PFSK-1 (cell line): ENCODE measurements at regions not wholly inside any gene's neighbourhood (a gene's known extent, or its start where the extent isn't known, plus 50 kb on each side); places are given as distances from the start of the nearest gene placed in this dataset.

Experiments
- FOXP2 ChIP-seq: optimal IDR thresholded peaks from 2 replicates; pipeline ENCODE3; 2011; ENCODE audit warnings: borderline replicate concordance, control low read depth, inconsistent platforms; ENCODE audit not compliant: insufficient read depth; ENCODE audit errors: extremely low read length, extremely low read depth
- POLR2AphosphoS5 ChIP-seq: IDR thresholded peaks from 2 replicates; pipeline ENCODE4 v1.6.1; 2012; ENCODE audit warnings: low read depth, mild to moderate bottlenecking, control low read depth, low read length, moderate library complexity
- REST ChIP-seq, 2 experiments: IDR thresholded peaks; 2 replicates each; pipeline versions ENCODE4 v1.6.1 to v1.8.0; 2011 to 2012; ENCODE audit warnings: low read depth in 2 of 2, low read length in 2 of 2, control low read depth in 1 of 2, inconsistent platforms in 1 of 2, mild to moderate bottlenecking in 1 of 2, moderate library complexity in 1 of 2; ENCODE audit not compliant: insufficient read depth in 1 of 2
- SIN3A ChIP-seq: IDR thresholded peaks from 2 replicates; pipeline ENCODE4 v1.6.1; 2012; ENCODE audit warnings: mild to moderate bottlenecking, low read length, moderate library complexity, borderline replicate concordance; ENCODE audit not compliant: insufficient read depth
- TAF1 ChIP-seq: IDR thresholded peaks from 2 replicates; pipeline ENCODE4 v1.6.1; 2012; ENCODE audit warnings: low read length, control low read depth, borderline replicate concordance; ENCODE audit not compliant: insufficient read depth

DNA sequence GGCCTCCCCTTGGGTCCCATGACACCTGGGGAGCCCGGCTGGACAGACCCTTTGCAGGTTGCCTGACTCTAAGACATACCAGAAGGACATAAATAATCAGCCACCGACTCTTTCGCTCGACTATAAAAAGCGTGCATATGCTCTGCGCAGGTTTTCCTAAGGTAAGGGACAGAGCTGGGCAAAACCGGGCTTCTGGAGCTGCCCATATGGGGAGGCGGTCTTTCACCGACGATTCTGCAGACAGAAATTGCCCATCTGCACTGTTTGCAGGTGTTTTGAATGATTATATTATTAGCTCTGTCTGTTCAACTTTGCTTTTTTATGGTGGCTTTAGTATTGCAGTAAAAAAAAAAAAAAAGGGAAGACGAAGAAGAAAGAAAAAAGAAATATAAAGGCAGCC, 347.2 kb downstream of the TSHZ3 start:
- TF ChIP-seq REST (IDR thresholded peaks at IDR 0.05; ENCODE audit: insufficient read depth in 1 of 2, low read depth in 2 of 2, low read length in 2 of 2) (no peak), TAF1 (no peak), SIN3A (no peak), POLR2AphosphoS5 (no peak), FOXP2 (no peak)

DNA sequence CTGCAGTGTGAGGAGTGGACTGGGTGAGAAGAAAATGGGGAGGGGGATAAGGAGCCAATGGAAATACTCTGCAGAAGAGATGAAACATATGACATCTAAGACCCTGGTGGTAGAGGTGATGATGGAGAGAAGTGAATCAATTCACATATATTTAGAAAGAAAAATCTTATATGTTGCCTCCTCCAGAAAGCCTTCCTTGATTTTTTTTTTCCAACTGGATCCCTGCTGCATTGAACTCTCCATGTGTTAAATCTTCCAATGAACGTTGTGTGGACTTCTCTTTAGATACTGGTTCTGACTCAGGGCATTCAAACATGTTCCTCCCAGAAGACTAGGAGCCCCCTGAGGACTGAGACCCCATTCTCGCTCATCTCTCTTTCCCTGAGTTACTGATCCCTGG, 348.3 kb downstream of the TSHZ3 start:
- TF ChIP-seq FOXP2 (no peak), POLR2AphosphoS5 (no peak), TAF1 (no peak), REST (IDR thresholded peaks at IDR 0.05; ENCODE audit: insufficient read depth in 1 of 2, low read depth in 2 of 2, low read length in 2 of 2) (no peak), SIN3A (no peak)

- TF ChIP-seq POLR2AphosphoS5 (no peak), SIN3A (no peak), FOXP2 (no peak), TAF1 (no peak), REST (IDR thresholded peaks at IDR 0.05; ENCODE audit: insufficient read depth in 1 of 2, low read depth in 2 of 2, low read length in 2 of 2) (no peak)
These were observed 349.5 kb downstream of the TSHZ3 start for GRCh38 chr19:30999726-31000125.

- TF ChIP-seq POLR2AphosphoS5 (no peak), SIN3A (no peak), FOXP2 (no peak), REST (IDR thresholded peaks at IDR 0.05; ENCODE audit: insufficient read depth in 1 of 2, low read depth in 2 of 2, low read length in 2 of 2) (no peak), TAF1 (no peak)
These were observed 352.0 kb downstream of the TSHZ3 start for GRCh38 chr19:30997222-30997621.

- TF ChIP-seq TAF1 (no peak), FOXP2 (no peak), SIN3A (no peak), POLR2AphosphoS5 (no peak), REST (IDR thresholded peaks at IDR 0.05; ENCODE audit: insufficient read depth in 1 of 2, low read depth in 2 of 2, low read length in 2 of 2) (no peak)
These were observed 370.6 kb downstream of the TSHZ3 start for GRCh38 chr19:30978639-30979038.
